HG03571 (cell line): ENCODE measurements at regions not wholly inside any gene's neighbourhood (a gene's known extent, or its start where the extent isn't known, plus 50 kb on each side); places are given as distances from the start of the nearest gene placed in this dataset.
"Not testable (repeated sequence)": the region's sequence is repeated elsewhere in the genome, so short reads cannot be mapped to it uniquely, and the experiment has no call there.

ENCODE experiments used
- ATAC-seq: cut with Tn5 transposase; IDR thresholded peaks from one replicate; pipeline ENCODE4 v1.9.1; 2021; ENCODE audit not compliant: unreplicated experiment

DNA sequence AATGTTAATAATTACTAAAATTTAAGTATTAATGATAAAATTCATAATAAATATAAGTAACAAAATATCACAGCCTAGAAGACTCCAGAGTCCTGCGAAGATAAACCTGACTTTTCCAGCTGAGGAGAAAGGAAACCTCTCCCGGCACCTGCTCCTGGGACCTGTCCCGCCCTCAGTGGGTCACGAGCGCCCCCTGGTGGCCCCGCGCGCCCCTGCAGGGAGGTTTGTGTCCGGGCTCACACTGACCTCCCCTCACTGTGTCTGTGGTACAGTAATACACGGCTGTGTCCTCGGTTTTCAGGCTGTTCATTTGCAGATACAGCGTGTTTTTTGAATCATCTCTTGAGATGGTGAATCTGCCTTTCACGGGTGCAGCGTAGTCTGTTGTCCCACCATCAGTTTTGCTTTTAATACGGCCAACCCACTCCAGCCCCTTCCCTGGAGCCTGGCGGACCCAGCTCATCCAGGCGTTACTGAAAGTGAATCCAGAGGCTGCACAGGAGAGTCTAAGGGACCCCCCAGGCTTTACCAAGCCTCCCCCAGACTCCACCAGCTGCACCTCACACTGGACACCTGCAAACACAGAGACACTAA is 627.1 kb downstream of the TMEM121 start:
- ATAC-seq: not testable (repeated sequence)

DNA sequence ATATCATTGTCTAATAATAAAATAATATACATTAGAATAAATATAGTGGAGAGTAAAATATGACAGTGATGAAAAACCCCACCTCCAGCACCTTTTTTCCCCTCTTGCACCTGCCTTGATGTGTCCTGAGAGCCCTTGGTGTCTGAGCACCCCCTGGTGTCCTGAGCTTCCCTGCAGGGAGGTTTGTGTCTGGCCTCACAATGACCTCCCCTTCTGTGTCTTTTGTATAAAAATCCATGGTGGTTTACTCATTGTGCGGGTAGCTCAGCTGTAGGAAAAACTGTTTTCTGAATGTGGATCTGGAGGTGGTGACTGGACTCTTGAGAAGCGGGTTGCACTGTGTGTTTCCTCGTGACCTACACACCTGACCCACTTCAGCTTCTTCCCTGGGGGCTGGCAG is 636.9 kb downstream of the TMEM121 start:
- no peak for ATAC-seq

DNA sequence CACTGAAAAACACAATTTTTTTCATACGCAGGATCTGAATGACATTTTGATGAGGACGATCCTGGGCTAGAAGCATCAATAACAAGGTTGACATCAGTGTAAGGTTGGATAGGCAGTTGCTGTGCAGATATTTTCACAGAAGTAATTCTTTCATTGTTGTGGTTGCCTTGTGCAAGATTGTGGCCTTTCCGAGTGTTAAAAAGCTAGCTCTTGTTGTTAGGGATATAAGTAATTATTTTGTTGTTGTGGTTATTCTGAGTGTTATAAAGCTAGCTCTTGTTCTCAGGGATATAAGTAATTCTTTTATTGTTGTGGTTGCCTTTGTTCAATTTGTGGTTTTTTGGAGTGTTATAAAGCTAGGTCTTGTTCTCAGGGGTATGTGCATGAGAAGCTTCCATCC is 637.4 kb downstream of the TMEM121 start:
- ATAC-seq: not testable (repeated sequence)

DNA sequence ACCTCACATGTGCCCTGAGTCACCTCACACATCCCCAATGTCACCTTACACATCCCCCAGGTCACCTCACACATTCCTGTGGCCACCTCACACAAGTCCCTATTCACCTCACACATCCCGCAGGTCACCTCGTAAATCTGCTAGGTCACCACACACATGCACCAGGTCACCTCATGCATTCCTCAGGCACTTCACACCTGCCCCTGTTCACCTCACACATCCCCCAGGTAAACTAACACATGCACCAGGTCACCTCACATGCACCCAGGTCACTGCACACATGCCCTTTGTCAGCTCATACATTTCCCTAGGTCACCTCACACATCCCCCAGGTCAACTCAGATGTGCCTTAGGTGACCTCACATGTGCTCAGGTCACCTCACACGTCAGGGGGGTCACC is 639.8 kb downstream of the TMEM121 start:
- no peak for ATAC-seq

DNA sequence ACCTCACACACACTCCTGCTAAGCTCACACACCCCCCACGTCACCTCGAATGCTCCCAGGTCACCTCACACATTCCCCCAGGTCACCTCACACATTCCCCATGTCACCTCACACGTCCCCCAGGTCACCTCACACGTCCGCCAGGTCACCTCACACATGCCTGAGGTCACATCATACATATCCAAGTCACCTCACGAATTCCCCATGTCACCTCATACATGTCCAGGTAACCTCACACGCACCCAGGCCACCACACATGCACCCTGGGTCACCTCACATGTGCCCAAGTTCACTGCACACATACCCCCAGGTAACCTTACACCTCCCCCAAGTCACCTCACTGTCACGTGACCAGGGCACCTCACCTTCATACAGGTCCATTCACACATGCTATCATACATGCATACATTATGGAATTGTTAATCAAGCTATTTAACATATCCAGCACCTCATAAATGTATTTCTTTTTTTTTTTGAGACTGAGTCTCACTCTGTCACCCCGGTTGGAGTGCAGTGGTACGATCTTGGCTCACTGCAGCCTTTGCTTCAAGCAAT is 640.3 kb downstream of the TMEM121 start:
- no peak for ATAC-seq

GRCh38 chr14:106170163-106170658 is 643.8 kb downstream of the TMEM121 start:
- ATAC-seq: not testable (repeated sequence)

- no peak for ATAC-seq
These were observed 647.8 kb downstream of the TMEM121 start for GRCh38 chr14:106174206-106174605.

DNA sequence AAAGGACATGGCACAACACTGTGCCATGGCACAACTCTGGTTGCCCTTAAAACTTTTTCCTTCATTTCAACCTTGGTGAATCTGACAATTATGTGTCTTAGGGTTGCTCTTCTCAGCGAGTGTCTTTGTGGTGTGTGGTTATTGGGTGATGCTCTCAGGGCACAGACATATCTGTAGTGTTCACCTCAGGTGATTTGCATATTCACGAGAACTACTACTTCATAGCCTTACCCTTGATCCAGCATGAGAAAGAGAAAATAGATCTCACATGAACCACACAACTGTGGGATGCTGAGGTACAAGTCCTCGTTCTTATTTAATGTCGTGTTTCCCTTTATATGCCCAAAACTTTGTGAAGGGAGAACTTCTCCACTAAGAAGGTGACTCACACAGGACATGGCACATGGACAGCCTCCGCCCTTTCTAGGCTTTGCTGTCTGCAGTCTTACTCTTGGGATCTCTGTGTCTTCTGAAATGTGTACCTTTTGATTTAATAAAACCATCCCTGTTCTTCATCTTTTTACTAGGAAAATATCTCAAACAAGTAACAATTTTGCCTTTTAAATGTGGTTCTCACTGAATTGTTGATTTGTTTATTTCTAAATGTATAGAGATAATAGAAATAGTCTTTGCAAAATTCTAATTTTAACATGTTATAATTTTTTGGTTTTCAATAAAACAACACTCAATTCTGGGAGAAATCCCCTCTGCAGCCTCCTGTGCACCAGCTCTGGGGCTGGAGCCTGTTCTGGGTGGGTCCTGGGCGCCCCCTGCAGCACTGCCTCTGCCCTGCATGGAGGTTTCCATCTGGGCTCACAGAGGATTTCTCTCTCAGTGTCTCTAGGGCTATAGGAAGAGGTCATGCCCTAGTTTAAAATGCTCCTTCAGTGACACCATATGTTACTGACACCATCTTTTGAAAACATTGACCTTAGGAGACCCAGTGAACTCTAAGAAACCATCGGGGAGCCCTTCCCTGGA is 651.2 kb downstream of the TMEM121 start:
- ATAC-seq: not testable (repeated sequence)

- ATAC-seq: no peak
These were observed 653.4 kb downstream of the TMEM121 start for GRCh38 chr14:106179761-106180160.

DNA sequence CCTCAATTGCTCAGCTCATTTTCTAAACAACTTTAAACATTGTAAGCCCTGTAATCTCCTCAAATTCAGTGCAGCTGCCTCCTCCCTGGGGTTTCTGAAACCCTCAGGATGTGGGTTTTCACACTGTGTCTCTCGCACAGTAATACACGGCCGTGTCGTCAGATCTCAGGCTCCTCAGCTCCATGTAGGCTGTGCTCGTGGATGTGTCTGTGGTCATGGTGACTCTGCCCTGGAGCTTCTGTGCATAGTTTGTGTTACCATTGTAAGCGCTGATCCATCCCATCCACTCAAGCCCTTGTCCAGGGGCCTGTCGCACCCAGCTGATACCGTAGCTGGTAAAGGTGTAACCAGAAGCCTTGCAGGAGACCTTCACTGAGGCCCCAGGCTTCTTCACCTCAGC is 658.4 kb downstream of the TMEM121 start:
- ATAC-seq: not testable (repeated sequence)

DNA sequence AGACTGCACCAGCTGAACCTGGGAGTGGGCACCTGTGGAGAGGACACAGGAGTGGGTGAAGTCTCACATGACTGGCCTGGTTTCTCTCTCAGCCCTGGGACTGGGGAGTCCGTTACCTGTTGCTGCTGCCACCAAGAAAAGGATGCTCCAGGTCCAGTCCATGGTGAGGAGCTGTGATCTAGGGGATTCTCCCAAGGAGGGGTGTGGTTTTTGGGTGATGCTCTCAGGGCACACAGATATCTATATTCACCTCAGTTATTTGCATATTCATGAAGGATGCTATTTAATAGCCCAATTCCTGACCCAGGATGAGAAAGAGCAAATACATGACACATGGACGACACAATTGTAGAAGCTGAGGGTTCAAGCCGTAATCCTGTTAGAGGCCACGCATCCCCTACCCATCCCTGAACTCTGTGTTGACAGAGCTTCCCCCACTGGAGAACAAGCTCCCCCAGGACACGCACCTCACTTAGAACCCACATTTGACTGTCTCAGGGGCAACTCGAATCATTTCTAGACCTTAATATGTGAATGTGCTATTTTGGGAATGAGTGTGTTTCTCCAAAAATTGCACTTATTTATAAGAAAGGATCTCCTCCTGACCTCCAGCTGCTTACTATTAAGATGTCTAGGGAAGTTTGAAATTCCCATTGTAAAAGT is 658.9 kb downstream of the TMEM121 start:
- ATAC-seq: not testable (repeated sequence)

- ATAC-seq: no peak
These were observed 659.5 kb downstream of the TMEM121 start for GRCh38 chr14:106185837-106186233.

- no peak for ATAC-seq
These were observed 660.8 kb downstream of the TMEM121 start for GRCh38 chr14:106187216-106187615.

DNA sequence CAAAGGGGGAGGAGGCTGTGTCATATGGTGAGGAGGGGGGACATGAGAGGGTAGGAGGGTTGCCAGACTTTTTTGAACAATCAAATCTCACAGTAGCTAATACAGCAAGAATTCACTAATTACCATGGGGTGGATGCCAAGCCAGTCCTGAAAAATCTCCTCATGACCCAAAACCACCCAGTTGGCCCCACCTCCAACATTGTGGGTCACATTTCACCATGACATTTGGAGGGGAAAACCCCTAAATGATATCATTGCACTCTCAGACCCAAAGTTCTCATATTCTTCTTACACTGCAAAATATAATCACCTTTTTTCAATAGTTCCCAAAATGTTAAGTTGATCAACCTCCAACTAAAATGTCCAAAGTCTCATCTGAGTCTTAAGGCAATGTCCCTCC is 666.3 kb downstream of the TMEM121 start:
- not testable (repeated sequence) for ATAC-seq

GRCh38 chr14:106196459-106196858 is 670.1 kb downstream of the TMEM121 start:
- ATAC-seq: not testable (repeated sequence)

DNA sequence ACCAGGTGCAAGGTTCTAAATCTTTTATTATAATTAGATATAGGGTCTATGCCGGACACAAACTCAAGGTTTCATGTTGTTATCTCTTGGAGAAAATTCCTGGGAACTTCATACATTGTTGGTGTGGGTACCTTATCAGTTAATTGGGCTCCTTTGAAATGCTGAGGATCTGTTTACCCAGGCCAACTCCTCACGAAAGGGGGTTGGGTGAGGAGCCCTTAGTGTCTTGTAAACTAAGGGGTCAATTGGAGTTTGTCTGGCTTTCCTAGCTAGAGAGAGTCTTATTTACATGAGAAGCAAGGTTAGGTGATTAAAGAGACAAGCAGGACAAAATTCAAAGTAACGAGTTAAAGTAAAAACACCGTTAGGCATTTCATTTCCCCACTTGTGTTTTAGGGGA is 670.9 kb downstream of the TMEM121 start:
- ATAC-seq: not testable (repeated sequence)

GRCh38 chr14:106199097-106199496 is 672.7 kb downstream of the TMEM121 start:
- ATAC-seq: no peak

DNA sequence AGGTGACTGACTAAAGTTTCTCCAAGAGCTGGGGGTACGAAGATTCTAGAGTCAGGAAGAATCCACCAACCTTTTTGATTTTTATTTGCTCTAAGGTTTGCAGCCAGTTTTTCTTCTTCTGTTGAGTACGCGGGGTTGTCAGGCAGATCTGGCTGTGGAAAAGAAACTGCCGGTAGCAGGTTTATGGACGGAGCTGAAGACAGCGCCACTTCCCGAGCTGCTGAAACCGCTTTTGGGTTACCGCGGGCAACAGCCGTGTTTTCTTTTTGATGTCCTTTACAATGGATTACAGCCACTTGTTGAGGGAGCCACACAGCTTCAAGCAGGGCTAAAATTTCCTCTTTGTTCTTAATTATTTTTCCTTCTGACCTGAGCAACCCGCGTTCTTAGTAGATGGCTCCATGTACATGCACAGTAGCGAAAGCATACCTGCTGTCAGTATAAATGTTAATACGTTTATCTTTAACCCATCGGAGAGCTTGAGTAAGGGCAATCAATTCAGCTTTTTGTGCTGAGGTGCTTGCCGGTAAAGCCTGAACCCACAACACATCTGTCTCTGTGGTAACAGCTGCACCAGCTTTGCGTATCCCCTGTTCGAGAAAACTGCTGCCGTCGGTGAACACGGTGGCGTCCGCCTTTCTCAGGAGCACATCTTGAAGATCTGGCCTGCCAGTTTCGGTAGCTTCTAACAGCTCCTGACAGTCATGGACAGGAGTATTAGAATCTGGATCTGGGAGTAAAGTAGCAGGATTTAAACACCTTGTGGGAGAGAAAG is 674.3 kb downstream of the TMEM121 start:
- no peak for ATAC-seq

DNA sequence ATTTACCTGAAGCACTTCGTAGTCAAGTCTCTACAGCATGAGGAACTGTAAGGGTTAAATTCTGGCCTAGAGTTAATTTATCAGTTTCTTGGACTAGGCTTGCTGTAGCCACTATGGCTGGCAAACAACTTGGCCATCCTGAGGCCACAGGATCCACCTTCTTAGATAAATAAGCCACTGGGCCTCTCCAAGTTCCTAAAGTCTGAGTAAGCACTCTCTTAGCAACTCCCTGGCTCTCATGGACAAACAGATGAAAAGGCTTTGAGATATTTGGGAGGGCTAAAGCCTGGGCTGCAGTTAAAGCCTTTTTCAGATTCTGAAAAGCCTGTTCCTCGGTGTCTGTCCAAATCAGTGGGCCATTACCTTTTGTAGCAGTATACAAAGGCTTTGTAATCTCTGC is 675.0 kb downstream of the TMEM121 start:
- no peak for ATAC-seq

- ATAC-seq: no peak
These were observed 677.1 kb downstream of the TMEM121 start for GRCh38 chr14:106203438-106203837.
